ENCODE measurements at regions not wholly inside any gene's neighbourhood (a gene's known extent, or its start where the extent isn't known, plus 50 kb on each side); places are given as distances from the start of the nearest gene placed in this dataset.

DNA sequence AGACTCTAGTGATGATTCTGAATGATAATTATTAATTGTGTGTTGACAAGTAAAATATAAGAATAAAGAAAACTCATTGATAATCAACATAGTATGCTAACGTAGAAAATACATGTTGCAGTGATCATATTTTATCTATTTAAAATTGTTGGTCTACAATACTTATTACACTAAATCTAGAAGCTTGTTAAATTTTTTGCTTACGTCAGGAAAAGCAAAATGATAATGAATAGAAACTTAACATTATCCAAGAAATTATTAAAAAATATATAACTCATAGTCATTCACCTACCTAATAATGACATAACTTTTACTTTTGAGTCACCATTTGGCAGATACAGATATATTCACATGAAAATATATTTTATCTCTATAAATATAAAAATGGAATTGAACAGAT is 984.1 kb downstream of the PLOD2 start:
- H3K4me1 ChIP-seq (ENCODE audit: control insufficient read depth, insufficient read depth, low read length), result peaks cover 3% of the 10 kb centered on the region
- no peaks in the 10 kb centered on the region for H3K27me3 Mint-ChIP-seq (ENCODE audit: insufficient read depth)
- H3K36me3 ChIP-seq (ENCODE audit: control insufficient read depth, insufficient read depth, low read length), result no peaks in the 10 kb centered on the region
- peaks cover 10% of the 10 kb centered on the region for H3K4me1 Mint-ChIP-seq
- TF ChIP-seq CTCF (conservative IDR thresholded peaks at IDR 0.05), result no peak
- DNase-seq, result no peak
- H3K36me3 Mint-ChIP-seq (ENCODE audit: low read depth), result no peaks in the 10 kb centered on the region
- no peak overlapping the region for H3K27ac Mint-ChIP-seq
- no peaks in the 10 kb centered on the region for H3K27me3 ChIP-seq (ENCODE audit: control insufficient read depth, insufficient read depth, low read length, poor library complexity, severe bottlenecking)
- H3K9me3 Mint-ChIP-seq, result no peaks in the 10 kb centered on the region
- H3K27ac ChIP-seq (ENCODE audit: low read depth, low read length), result no peak overlapping the region
- no peaks in the 10 kb centered on the region for H3K9me3 ChIP-seq (ENCODE audit: control insufficient read depth, low read length)
- H3K4me3 Mint-ChIP-seq, result no peak overlapping the region
- WGBS, 2 experiments (ENCODE audit: insufficient coverage in 1 of 2, insufficient read length in 1 of 2), result no CpG with 5 or more reads among the region's 2 CpGs
- no peak overlapping the region for H3K9ac ChIP-seq (ENCODE audit: extremely low read depth, low read length, poor library complexity, severe bottlenecking)
- H3K4me3 ChIP-seq (ENCODE audit: low read length), result no peak overlapping the region

- no peak for TF ChIP-seq CTCF (conservative IDR thresholded peaks at IDR 0.05)
- no peak overlapping the region for H3K27ac Mint-ChIP-seq
- Histone ChIP-seq H3K36me3 (ENCODE audit: control insufficient read depth, insufficient read depth, low read length) (no peaks in the 10 kb centered on the region), H3K4me1 (ENCODE audit: control insufficient read depth, insufficient read depth, low read length) (peaks cover 3% of the 10 kb centered on the region), H3K4me3 (ENCODE audit: low read length) (no peak overlapping the region), H3K9me3 (ENCODE audit: control insufficient read depth, low read length) (no peaks in the 10 kb centered on the region), H3K27me3 (ENCODE audit: control insufficient read depth, insufficient read depth, low read length, poor library complexity, severe bottlenecking) (no peaks in the 10 kb centered on the region), H3K9ac (ENCODE audit: extremely low read depth, low read length, poor library complexity, severe bottlenecking) (no peak overlapping the region), H3K27ac (ENCODE audit: low read depth, low read length) (no peak overlapping the region)
- H3K4me3 Mint-ChIP-seq, result no peak overlapping the region
- peaks cover 15% of the 10 kb centered on the region for H3K4me1 Mint-ChIP-seq
- no peaks in the 10 kb centered on the region for H3K27me3 Mint-ChIP-seq (ENCODE audit: insufficient read depth)
- no peaks in the 10 kb centered on the region for H3K36me3 Mint-ChIP-seq (ENCODE audit: low read depth)
- 81% methylated on average over 2 of the region's 2 CpGs; no CpG with 5 or more reads in 1 of the 2 experiments for WGBS, 2 experiments (ENCODE audit: insufficient coverage in 1 of 2, insufficient read length in 1 of 2)
- no peak for DNase-seq
- H3K9me3 Mint-ChIP-seq, result no peaks in the 10 kb centered on the region
Measured at GRCh38 chr3:145177828-145178227, 983.2 kb downstream of the PLOD2 start.

DNA sequence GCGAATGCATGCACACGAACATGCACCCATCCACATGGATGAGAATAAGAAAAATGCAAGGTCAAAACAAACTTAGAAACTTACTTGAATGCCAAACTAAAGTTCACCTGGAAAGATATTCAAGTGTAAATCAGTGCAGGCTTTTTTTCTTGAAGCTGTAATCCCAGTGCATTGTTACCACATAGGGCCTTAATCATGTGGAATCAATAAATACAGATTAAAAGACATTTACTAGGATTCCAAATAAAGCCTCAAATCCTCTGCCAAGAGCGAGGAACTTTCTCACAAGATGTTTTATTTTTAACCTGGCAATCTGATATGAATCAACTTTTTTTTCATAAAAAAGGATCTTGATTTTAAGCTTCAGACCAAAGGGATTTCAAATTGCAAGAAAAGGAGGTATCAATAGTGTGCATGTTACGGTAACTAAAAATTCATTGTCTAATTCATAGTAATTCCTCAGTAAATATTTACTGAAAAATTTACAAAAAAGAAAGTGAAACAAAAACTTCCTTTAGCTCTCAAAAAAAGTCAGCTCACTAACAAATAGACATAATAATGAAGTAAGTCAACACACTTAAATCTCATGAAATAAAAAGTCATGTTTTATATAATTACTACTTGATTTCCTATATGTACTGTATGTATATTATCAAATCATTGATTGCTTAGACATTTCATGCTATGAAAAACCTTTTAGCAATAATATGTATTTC is 978.6 kb downstream of the PLOD2 start:
- WGBS, 2 experiments (ENCODE audit: insufficient coverage in 1 of 2, insufficient read length in 1 of 2), result 80 to 85% methylated on average over 1 to 3 of the region's 4 CpGs
- no peak for DNase-seq
- TF ChIP-seq CTCF (conservative IDR thresholded peaks at IDR 0.05), result no peak
- H3K4me3 ChIP-seq (ENCODE audit: low read length), result peak overlapping the region; percentile 17
- no peaks in the 10 kb centered on the region for H3K9me3 ChIP-seq (ENCODE audit: control insufficient read depth, low read length)
- H3K27ac ChIP-seq (ENCODE audit: low read depth, low read length), result no peak overlapping the region
- no peaks in the 10 kb centered on the region for H3K9me3 Mint-ChIP-seq
- H3K27ac Mint-ChIP-seq, result no peak overlapping the region
- H3K27me3 Mint-ChIP-seq (ENCODE audit: insufficient read depth), result no peaks in the 10 kb centered on the region
- H3K4me3 Mint-ChIP-seq, result no peak overlapping the region
- H3K4me1 ChIP-seq (ENCODE audit: control insufficient read depth, insufficient read depth, low read length), result peaks cover 3% of the 10 kb centered on the region
- no peak overlapping the region for H3K9ac ChIP-seq (ENCODE audit: extremely low read depth, low read length, poor library complexity, severe bottlenecking)
- H3K27me3 ChIP-seq (ENCODE audit: control insufficient read depth, insufficient read depth, low read length, poor library complexity, severe bottlenecking), result no peaks in the 10 kb centered on the region
- H3K4me1 Mint-ChIP-seq, result peaks cover 15% of the 10 kb centered on the region
- no peaks in the 10 kb centered on the region for H3K36me3 ChIP-seq (ENCODE audit: control insufficient read depth, insufficient read depth, low read length)
- no peaks in the 10 kb centered on the region for H3K36me3 Mint-ChIP-seq (ENCODE audit: low read depth)
